AG08396 (cell line): ENCODE measurements at regions not wholly inside any gene's neighbourhood (a gene's known extent, or its start where the extent isn't known, plus 50 kb on each side); places are given as distances from the start of the nearest gene placed in this dataset.

Source experiments
- DNase-seq: peaks from one replicate; pipeline ENCODE4 v3.0.0; 2012; ENCODE audit warnings: low spot score, mixed read lengths

GRCh38 chr18:56127322-56128099, 510.9 kb downstream of the TXNL1 start:
- DNase-seq = no peak

GRCh38 chr18:56124186-56124585, 514.2 kb downstream of the TXNL1 start:
- DNase-seq = peak; percentile 25

GRCh38 chr18:56121669-56122068, 516.7 kb downstream of the TXNL1 start:
- no peak for DNase-seq

GRCh38 chr18:56120782-56121181, 517.6 kb downstream of the TXNL1 start:
- no peak for DNase-seq

- DNase-seq = no peak
Measured at GRCh38 chr18:56119681-56120080, 518.7 kb downstream of the TXNL1 start.

GRCh38 chr18:56118422-56118821, 520.0 kb downstream of the TXNL1 start:
- no peak for DNase-seq

GRCh38 chr18:56115071-56116015, 523.0 kb downstream of the TXNL1 start:
- no peak for DNase-seq

- DNase-seq = no peak
Measured at GRCh38 chr18:56112984-56113383, 525.0 kb upstream of the TCF4 start.

- no peak for DNase-seq
Measured at GRCh38 chr18:56112013-56112749, 524.2 kb upstream of the TCF4 start.

- no peak for DNase-seq
Measured at GRCh38 chr18:56109757-56110156, 521.8 kb upstream of the TCF4 start.

GRCh38 chr18:56108478-56109367, 520.7 kb upstream of the TCF4 start:
- no peak for DNase-seq

GRCh38 chr18:56107821-56108477, 520.0 kb upstream of the TCF4 start:
- no peak for DNase-seq

GRCh38 chr18:56100090-56100722, 512.2 kb upstream of the TCF4 start:
- no peak for DNase-seq

GRCh38 chr18:56097621-56098020, 509.6 kb upstream of the TCF4 start:
- DNase-seq = no peak

GRCh38 chr18:56096861-56097260, 508.9 kb upstream of the TCF4 start:
- DNase-seq = no peak

GRCh38 chr18:56089612-56090258, 501.7 kb upstream of the TCF4 start:
- no peak for DNase-seq

GRCh38 chr18:56086786-56087185, 498.8 kb upstream of the TCF4 start:
- no peak for DNase-seq

- no peak for DNase-seq
Measured at GRCh38 chr18:56086176-56086575, 498.2 kb upstream of the TCF4 start.

GRCh38 chr18:56085551-56085950, 497.6 kb upstream of the TCF4 start:
- DNase-seq = peak; percentile 12
